ENCODE measurements at regions not wholly inside any gene's neighbourhood (a gene's known extent, or its start where the extent isn't known, plus 50 kb on each side); places are given as distances from the start of the nearest gene placed in this dataset.
"Not testable (repeated sequence)": the region's sequence is repeated elsewhere in the genome, so short reads cannot be mapped to it uniquely, and the experiment has no call there.

GRCh38 chr20:23299673-23300050 lies 50.9 kb upstream of the NXT1 start:
- ATAC-seq (no peak), DNase-seq (ENCODE audit: low spot score) (no peak)

DNA sequence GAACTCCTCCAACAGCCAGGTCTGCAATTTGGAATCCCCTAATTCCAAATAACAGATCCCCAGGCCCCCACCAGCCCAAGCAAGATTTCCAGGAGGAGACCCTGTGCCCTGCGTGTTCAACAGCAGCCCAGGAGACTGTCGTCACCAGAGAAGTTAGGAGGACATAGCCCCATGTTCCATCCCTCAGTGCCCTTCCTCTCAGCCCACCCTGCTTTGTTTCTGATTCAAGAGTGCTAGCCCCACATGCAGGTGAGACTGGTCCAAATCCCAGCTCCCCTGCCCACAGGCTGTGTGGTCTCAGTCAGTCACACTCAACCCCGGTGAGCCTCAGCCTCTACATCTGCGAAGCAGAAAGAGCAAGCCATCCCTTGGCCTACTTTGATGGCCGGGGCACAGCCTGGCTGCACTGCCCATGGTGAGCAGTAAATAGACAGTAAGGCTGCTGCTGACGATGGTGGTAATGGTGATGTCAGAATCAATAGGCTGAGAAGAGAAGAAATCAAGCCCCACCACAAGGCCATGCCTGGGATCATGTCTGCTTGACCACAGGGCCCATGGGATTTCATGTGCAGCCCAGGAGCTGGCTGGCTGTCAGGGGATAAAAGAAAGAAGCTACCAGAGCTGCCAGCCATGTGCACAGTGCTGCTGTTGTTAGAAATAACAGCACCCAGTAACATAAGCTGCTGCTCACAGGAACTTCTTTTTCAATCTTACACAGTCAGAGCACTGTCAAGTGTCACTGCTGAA lies 51.5 kb upstream of the NXT1 start:
- DNase-seq (ENCODE audit: low spot score) (no peak), ATAC-seq (no peak)

GRCh38 chr20:23298155-23298554 lies 52.4 kb upstream of the NXT1 start:
- no peak for ATAC-seq
- DNase-seq (ENCODE audit: low spot score): no peak

DNA sequence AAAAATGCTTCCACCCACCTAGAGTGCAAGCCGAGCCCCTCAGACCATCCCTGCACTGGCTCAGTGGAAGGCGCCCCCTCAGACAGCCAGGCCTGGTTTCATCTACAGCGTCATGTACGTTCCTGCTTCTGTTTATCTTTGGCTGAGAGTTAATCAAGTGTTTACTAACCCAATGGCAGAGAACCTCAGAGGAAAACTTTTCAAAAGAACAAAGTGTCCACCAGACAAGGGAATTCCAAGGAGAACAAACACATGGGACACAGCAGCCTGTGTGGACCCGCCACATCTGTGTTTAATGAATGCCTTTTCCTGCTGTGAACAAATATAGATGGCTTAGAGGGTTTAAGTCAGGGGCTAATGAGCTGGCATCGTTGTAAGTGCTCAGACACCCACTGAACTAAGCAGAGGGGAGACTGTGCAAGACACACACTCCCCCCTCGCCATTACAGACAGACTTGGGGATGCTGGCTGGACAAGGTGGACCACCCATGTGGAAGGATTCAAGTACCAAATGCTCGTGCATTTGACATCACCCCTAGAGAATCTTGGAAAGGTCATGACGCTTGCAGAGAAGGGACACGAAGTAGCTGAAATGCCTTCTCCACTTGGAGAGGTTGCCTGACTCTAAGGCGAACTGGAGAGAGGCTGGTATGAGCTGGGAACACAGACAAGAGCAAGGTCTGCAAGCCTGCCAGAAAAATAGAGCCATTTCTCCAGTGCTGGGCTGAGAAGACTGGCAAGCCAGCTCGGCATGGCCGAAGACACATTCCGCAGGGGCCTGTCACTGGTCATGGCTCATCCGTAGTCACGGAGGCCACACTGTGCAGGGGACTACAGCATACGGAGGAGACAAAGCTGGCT lies 53.5 kb upstream of the NXT1 start:
- ATAC-seq (no peak), DNase-seq (ENCODE audit: low spot score) (no peak)

DNA sequence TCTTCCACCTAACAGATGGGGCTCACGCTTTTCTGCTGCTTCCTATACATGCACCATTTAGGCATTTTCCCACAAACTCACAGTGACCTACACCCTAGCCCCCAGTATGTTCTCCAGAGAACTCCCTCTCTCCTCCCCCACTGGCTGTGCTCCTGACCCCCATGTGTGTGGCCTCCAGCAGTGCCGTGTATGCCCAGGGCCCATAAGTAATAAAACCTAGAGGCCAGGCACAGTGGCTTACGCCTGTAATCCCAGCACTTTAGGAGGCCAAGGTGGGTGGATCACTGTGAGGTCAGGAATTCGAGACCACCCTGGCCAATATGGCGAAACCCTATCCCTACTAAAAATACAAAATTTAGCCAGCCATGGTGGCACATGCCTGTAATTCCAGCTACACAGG lies 54.7 kb upstream of the NXT1 start:
- ATAC-seq (no peak), DNase-seq (ENCODE audit: low spot score) (no peak)

- DNase-seq (ENCODE audit: low spot score): no peak
- ATAC-seq: no peak
Observed at GRCh38 chr20:23294671-23295070, 55.9 kb upstream of the NXT1 start.

GRCh38 chr20:23294166-23294565 lies 56.4 kb upstream of the NXT1 start:
- DNase-seq (ENCODE audit: low spot score) (no peak), ATAC-seq (no peak)

- ATAC-seq (peak; percentile 65), DNase-seq (ENCODE audit: low spot score) (no peak)
Observed at GRCh38 chr20:23293689-23294088, 56.9 kb upstream of the NXT1 start.

- not testable (repeated sequence) for DNase-seq (ENCODE audit: low spot score); ATAC-seq
Observed at GRCh38 chr20:23292311-23292710, 58.3 kb upstream of the NXT1 start.

GRCh38 chr20:23291575-23292240 lies 58.9 kb upstream of the NXT1 start:
- no peak for DNase-seq (ENCODE audit: low spot score)

GRCh38 chr20:23290761-23291574 lies 59.6 kb upstream of the NXT1 start:
- no peak for ATAC-seq
- no peak for DNase-seq (ENCODE audit: low spot score)

More at GRCh38 chr20:23291575-23292240, 58.9 kb upstream of the NXT1 start:
- no peak for ATAC-seq

DNA sequence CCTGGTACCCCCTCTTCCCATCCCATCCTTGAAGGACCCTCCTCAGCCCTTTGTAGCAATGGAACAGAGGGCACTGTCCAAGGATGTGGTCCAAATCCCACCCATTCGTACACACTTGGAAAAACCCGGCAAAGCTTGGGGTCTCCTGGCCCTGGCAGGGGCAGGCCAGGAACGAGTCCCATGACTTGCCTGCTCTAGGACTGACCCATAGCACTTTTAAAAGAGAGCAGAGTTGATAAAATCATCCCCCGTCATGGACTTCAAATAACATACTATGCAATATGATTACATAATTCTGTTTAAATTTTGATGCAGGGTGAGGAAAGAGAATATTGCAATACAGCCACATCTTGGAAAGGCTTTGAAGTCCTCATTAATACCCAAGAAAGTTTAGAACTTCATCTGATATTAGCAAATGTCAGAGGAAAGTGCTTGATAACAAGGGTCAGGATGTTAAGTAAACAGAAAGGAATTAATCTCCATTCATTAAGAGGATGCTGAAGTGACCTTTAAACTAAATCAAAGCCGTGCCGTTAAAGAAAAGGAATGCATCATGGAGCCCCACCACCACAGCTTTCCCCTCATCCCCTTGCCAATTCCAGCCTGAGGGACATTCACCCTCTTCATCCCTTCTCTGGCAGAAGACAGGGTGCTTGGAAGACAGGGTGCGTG lies 60.7 kb upstream of the NXT1 start:
- ATAC-seq (no peak), DNase-seq (ENCODE audit: low spot score) (no peak)

GRCh38 chr20:23289249-23289648 lies 61.3 kb upstream of the NXT1 start:
- DNase-seq (ENCODE audit: low spot score): no peak

GRCh38 chr20:23287354-23288190 lies 63.0 kb upstream of the NXT1 start:
- DNase-seq (ENCODE audit: low spot score): no peak

More at GRCh38 chr20:23289249-23289648, 61.3 kb upstream of the NXT1 start:
- ATAC-seq: no peak

GRCh38 chr20:23286346-23286745 lies 64.2 kb upstream of the NXT1 start:
- no peak for ATAC-seq
- no peak for DNase-seq (ENCODE audit: low spot score)

More at GRCh38 chr20:23287354-23288190, 63.0 kb upstream of the NXT1 start:
- ATAC-seq: no peak

GRCh38 chr20:23285536-23285935 lies 65.1 kb upstream of the NXT1 start:
- no peak for ATAC-seq
- DNase-seq (ENCODE audit: low spot score): no peak

DNA sequence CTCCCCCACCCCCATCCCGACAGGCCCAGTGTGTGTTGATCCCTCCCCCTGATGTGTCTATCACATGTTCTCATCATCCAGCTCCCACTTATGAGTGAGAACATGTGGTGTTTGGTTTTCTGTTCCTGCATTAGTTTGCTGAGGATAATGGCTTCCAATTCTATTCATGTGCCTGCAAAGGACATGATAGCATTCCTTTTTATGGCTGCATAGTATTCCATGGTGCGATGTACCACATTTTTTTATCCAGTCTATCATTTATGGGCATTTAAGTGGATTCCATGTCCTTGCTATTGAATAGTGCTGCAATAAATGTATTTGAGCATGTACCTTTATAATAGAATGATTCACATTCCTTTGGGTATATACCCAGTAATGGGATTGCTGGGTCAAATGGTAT lies 66.6 kb upstream of the NXT1 start:
- DNase-seq (ENCODE audit: low spot score): no peak
- ATAC-seq: no peak

- no peak for ATAC-seq
Observed at GRCh38 chr20:23283096-23283850, 67.3 kb upstream of the NXT1 start.

DNA sequence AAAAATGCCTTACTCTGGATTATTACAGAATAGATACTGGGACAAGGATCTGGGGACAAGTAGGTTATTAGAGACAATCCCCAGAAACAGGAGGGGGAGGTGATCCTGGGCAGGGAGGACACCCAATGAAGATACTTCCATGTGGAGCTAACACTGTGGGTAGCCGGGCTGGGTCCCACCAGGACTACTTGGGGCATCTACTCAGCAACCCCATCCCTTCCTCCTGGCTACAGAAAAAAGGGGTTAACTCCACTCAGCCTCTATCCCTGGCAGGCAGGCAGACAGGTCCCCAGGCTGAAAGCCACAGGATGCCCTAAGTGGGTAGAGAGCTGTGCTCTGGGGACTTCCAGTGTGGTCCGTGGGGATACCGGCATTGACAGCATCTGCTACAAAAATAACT lies 68.0 kb upstream of the NXT1 start:
- no peak for ATAC-seq
- DNase-seq (ENCODE audit: low spot score): no peak

More at GRCh38 chr20:23283096-23283850, 67.3 kb upstream of the NXT1 start:
- no peak for DNase-seq (ENCODE audit: low spot score)

All from left lobe of liver (tissue), 2 donors.